LNCAP (cell line): ENCODE measurements at regions not wholly inside any gene's neighbourhood (a gene's known extent, or its start where the extent isn't known, plus 50 kb on each side); places are given as distances from the start of the nearest gene placed in this dataset.

Experiments used
- TF ChIP-seq, protein P1 (sequence below): fragments of 450-650 bp; IDR thresholded peaks from 2 replicates; pipeline ENCODE4 v1.5.1; 2017; ENCODE audit warnings: mild to moderate bottlenecking

DNA sequence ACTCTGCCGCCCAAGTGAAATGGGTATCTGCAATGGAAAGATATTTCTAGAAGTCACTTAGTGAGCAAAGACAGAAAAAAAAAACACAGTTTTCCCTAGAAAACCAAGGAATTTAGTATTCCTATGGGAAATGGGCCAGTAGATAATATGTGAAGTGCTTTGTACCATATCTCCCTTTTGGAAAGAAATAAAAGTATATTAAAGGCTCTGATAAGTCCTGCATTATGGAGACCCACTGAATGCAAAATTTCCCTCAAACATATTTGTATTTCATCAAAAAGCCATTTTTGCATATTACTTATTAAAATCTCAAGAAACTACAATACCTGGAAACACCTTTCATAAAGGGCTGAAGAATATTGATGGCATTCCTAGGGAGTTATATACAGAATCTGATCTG lies 51.6 kb upstream of the DYNLRB2 start:
- TF ChIP-seq, protein P1, sequence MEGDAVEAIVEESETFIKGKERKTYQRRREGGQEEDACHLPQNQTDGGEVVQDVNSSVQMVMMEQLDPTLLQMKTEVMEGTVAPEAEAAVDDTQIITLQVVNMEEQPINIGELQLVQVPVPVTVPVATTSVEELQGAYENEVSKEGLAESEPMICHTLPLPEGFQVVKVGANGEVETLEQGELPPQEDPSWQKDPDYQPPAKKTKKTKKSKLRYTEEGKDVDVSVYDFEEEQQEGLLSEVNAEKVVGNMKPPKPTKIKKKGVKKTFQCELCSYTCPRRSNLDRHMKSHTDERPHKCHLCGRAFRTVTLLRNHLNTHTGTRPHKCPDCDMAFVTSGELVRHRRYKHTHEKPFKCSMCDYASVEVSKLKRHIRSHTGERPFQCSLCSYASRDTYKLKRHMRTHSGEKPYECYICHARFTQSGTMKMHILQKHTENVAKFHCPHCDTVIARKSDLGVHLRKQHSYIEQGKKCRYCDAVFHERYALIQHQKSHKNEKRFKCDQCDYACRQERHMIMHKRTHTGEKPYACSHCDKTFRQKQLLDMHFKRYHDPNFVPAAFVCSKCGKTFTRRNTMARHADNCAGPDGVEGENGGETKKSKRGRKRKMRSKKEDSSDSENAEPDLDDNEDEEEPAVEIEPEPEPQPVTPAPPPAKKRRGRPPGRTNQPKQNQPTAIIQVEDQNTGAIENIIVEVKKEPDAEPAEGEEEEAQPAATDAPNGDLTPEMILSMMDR, result no peak

DNA sequence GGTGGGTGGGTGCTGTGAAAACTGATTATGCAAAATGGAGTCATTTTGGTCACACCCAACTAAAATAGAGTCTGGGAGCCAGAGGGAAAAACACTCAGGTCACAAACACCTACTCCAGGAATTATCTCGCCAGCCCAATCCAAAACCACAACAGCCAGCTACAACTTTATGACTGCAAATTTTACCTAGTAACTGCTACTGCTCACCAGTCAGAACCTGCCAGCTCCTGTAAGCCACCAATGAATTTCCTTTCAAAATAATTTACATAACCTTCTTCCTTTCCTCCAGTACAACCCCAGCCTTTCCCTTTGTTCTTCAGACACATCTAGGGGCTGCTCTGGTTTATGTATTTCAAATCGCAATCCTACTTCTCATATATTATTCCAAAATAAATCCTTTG lies 52.6 kb upstream of the DYNLRB2 start:
- TF ChIP-seq, protein P1, result no peak

DNA sequence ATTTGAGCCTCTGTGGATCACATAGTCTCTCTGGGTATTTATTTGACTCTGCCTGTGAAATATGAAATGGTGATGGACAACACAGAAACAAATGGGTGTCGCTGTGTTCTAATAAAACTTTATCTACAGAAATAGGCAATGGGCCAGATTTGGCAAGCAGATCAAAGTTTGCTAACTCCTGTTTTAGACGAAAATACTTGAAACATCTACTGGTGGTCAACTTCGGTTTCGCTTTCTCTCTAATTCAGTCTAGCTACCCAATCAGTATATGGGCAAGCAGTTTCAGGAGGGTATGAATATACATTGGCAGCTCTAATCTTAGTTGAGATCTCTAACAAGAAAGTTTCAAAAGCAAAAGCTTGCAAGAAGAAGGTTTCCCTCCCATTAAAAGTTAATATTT lies 60.1 kb upstream of the DYNLRB2 start:
- TF ChIP-seq, protein P1, result no peak

DNA sequence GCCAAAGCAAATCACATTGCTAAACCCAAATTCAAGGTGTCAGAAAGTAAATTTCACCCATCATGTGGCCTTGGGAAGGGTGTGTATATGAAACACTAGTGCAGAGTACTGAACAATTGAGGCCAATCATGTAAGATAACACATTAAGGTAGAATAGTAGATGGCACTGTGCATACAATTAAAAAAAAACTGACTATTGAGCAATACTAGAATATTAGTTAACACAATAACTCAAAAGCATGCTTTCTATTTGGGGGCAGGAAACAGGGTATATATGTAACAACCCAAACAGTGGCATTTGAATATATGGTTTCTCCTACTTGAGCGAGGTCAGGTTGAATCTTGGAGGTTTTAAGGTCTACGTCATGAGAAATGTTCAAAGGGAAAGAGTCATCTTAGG lies 63.0 kb upstream of the DYNLRB2 start:
- TF ChIP-seq, protein P1, result no peak

DNA sequence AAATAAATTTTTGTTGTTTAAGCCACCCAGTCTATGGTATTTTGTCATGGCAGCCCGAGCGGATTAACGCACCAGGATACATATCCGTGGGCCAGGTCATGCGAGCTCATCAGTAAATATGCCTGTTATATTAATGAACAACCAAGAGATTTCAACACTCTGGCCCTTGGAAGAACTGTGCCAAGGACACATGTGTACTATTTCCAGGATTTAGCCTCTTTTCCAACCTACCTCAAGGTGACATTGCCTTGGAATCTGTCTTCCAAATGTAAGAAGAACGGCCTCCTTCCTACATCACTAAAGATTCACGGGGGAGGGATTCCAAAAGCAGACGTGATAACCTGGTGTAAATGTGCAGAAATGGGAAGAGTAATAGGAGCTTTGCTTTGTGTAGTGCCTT lies 72.8 kb upstream of the DYNLRB2 start:
- TF ChIP-seq, protein P1, result no peak

DNA sequence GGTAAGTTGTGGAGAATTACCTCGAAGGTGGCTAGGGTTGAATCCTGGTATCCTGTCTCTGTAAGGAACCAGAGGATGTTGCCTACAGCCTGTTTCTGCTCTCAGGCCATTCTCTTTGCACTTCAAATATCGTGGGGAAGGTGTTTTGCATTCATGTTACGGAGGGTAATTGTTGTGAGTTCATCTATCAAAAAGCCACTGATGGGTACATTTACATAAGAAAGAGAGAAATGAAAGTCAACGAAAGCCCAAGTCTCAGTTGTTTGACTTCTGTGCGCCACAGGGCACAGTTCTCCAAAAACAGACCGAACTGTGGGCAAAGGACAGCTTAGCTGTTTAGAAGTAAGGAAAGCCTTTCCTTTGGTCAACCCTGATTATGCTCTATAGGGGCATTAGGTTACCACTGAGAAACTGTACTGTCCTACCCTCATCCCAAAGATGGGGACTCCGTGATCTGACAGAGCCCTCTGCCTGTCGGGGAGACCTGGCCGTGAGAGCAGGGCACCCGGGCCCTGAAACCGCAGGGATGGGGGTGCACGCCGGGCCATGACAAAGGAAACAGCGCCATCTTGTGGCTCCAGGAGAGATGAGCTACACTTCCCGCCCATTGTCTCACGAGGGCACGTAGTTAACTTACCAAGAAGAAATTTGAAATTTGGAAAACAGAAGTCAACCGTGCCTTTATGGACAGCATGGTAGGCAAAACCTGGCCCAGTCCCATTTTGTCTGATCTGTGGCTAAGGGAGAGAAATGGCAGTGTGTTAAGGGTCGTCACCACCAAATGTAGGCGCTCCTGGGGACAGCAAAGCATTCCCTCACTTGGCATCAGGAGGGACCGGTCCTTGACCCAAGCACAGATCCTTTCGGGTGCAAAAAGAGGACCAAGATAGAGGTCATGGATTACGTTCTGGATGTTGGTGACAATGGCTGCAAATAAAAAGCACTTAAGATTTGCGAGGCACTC lies 74.5 kb upstream of the DYNLRB2 start:
- TF ChIP-seq, protein P1, result peak; percentile 93

DNA sequence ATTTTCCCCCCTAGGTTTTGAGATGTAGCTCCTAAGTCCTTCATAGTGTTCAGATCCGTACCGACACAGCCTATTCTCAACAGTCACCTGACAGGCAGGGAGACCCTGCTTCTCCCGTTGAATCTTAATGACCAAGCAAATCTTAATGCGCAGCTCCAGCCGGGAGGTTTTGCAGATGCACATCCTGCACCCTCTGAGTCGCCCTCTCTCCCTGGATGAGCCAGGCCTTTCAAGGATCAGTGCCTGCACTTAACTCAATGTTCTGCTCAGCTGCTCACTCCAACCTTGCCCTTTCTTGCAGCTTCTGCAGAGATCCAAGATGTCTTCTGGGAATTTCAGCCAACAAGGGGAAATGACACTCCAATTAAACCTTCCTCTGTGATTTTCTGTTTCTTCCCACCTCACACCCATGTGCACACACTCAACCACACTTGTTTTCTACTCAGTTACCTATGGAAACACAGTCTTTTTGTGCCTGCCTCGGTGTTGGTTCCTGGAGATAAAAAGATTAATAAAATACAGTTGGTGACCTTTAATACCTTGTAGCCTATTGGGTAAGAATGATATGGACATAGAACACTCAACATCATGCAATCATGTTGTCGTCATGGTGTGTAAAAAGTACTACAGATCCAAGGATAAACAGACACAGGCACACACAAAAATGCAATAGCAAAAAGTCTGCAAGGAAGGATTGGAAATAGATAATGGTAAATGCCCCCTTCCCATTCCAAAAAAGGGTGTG lies 76.9 kb upstream of the DYNLRB2 start:
- TF ChIP-seq, protein P1, result no peak
